Activated T-cell treated with anti-CD3 and anti-CD28 coated beads, Interleukin-2, amount 50 U/mL, for 72 hours (primary cell): ENCODE measurements at regions not wholly inside any gene's neighbourhood (a gene's known extent, or its start where the extent isn't known, plus 50 kb on each side); places are given as distances from the start of the nearest gene placed in this dataset.

Source experiments
- ATAC-seq, 2 donors: fragments of 150-1000 bp; cut with Tn5 transposase; replicated peaks in 1 of 2; 2 replicates each; pipeline ENCODE4 v1.10.0; 2021; ENCODE audit warnings: moderate library complexity in 2 of 2, mild to moderate bottlenecking in 1 of 2
- DNase-seq, 2 donors: peaks; one replicate each; pipeline ENCODE4 v3.0.0; 2021 to 2022; ENCODE audit warnings: mixed read lengths in 1 of 2
- H3K27ac Mint-ChIP-seq: one replicate; pipeline ENCODE4 v1.8.0; 2022; ENCODE audit warnings: mild to moderate bottlenecking, moderate library complexity, mixed read lengths
- H3K27me3 Mint-ChIP-seq: one replicate; pipeline ENCODE4 v1.8.0; 2022; ENCODE audit warnings: low read depth, mixed read lengths
- H3K36me3 Mint-ChIP-seq, 2 donors: one replicate each; pipeline ENCODE4 v1.8.0; 2022; ENCODE audit warnings: mixed read lengths in 2 of 2, mild to moderate bottlenecking in 1 of 2; ENCODE audit not compliant: insufficient read depth in 2 of 2
- H3K4me1 Mint-ChIP-seq: one replicate; pipeline ENCODE4 v1.8.0; 2022; ENCODE audit warnings: low read depth, mixed read lengths
- H3K4me3 Mint-ChIP-seq, 2 donors: one replicate each; pipeline ENCODE4 v1.8.0; 2022; ENCODE audit warnings: mild to moderate bottlenecking in 2 of 2, mixed read lengths in 2 of 2, moderate library complexity in 2 of 2
- H3K9me3 Mint-ChIP-seq, 2 donors: one replicate each; pipeline ENCODE4 v1.8.0; 2022; ENCODE audit warnings: mixed read lengths in 2 of 2

DNA sequence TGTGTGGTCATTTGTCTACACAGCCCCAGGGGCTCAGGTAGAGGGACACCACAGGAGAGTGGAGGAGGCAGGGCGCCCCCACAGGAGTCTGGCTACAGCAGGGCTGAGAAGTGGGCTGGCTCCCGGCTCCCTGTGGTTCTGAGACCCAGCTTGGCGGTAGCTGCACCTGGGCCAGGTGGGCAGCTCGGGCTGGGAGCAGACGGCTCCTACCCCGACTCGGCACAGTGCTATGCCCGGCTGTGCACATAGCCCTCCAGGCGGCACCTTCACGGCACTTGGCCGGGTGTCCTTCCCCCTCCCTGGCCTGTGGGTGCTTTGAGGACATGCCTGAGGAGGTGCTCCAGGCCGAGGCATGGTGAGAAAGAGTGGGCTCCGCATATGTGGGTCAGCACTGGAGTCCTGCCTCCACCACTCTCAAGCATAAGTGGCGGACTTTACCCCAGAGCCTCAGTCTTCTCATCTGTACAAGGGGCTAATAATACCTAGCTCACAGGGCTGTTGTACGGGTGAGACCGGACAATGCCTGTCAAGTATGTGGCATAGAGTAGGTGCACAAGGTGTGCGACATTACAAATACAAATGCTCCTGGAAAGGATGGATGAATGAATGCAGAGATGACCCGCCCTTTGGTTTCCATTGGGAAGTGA lies 50.1 kb upstream of the JPH3 start:
- H3K9me3 Mint-ChIP-seq = no peaks in the 10 kb centered on the region
- H3K27me3 Mint-ChIP-seq = peaks cover 41% of the 10 kb centered on the region
- H3K4me1 Mint-ChIP-seq = peaks cover 7% of the 10 kb centered on the region
- no peak overlapping the region for H3K27ac Mint-ChIP-seq
- ATAC-seq (no peak), DNase-seq (no peak)
- no peak overlapping the region for H3K4me3 Mint-ChIP-seq
- H3K36me3 Mint-ChIP-seq = no peaks in the 10 kb centered on the region

DNA sequence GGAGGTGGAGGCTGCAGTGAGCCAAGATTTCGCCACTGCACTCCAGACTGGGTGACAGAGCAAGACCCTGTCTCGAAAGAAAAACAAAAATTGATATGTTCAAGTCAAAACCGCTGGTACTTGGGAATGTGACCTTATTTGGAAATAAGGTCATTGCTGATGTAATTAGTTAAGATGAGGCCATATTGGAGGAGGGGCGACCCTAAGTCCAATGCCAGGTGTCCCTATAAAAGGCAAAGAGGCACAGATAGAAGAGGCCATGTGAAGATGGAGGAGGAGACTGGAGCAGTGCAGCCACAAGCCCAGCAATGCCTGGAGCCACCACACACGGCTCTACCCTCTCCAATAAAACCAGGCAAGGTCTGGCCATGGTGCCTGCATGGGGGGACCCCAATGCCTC lies 50.8 kb upstream of the JPH3 start:
- no peak for ATAC-seq
- Mint-ChIP-seq H3K9me3 (no peaks in the 10 kb centered on the region), H3K4me3 (no peak overlapping the region), H3K36me3 (no peaks in the 10 kb centered on the region), H3K4me1 (peaks cover 7% of the 10 kb centered on the region), H3K27ac (no peak overlapping the region), H3K27me3 (peaks cover 46% of the 10 kb centered on the region)
- DNase-seq = no peak

DNA sequence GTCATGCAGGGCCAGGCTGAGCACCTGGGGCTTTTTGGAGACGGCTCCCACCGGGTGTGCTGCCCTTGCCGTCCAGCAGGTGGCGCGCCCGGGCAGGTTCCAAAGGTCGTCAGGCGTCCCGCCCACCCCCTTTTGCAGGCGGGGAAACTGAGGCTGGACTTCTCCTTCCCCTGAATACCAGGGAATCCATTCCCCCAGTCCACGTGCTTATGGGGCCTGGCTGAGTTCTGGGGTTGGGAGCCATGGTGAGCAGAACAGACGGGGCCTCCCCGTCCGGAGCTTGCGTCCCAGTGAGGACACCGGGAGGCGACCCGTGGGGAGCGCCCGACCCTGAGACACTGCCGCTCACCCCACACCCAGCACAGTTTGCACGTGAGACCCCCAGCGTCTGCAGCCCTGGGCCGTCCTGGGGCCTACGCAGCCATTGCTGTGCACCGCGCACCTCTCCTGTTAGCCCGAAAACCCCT lies 51.8 kb upstream of the JPH3 start:
- peaks cover 0 to 2% of the 10 kb centered on the region in 2 donors for H3K36me3 Mint-ChIP-seq
- H3K27ac Mint-ChIP-seq = no peak overlapping the region
- ATAC-seq = peak in 1 of 2 donors; percentile 43
- DNase-seq = peak; percentile 58 to 69
- no peak overlapping the region for H3K4me3 Mint-ChIP-seq
- peaks cover 1 to 2% of the 10 kb centered on the region in 2 donors for H3K9me3 Mint-ChIP-seq
- peaks cover 7% of the 10 kb centered on the region for H3K4me1 Mint-ChIP-seq
- H3K27me3 Mint-ChIP-seq = peaks cover 55% of the 10 kb centered on the region

DNA sequence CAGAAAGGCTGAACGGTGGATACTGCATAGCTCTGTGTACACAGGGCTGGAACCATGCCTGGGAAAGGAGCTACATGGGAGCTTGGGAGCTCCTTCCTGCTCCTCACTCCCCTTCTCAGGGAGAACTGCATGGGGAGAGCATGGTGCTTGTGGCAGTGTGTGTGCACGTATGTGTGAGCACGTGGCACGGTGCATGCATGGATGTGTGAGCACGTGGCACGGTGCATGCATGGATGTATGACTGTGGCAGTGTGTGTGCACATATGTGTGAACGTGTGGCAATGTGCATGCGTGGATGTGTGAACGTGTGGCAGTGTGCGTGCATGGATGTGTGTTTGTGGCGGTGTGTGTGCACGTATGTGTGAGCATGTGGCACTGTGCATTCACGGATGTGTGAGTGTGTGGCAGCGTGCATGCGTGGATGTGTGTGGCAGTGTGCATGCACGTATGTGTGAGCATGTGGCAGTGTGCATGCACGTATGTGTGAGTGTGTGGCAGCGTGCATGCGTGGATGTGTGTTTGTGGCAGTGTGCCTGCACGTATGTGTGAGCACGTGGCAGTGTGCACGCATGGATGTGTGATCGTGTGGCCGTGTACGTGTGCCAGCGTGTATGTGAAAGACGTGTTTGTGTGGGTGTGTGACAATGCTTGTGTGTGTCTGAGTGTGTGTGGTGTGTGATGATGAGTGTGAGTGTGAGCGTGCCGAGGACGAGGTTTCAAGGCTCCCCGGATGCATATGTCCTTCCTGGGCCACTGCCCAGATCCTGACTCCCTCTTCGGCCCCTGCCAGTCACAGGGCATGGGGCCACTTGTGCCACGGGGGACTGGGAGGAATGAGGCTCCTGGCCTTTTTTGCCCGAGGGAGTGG lies 52.4 kb upstream of the JPH3 start:
- Mint-ChIP-seq H3K9me3 (peaks cover 1 to 2% of the 10 kb centered on the region in 2 donors), H3K27ac (no peak overlapping the region), H3K27me3 (peaks cover 54% of the 10 kb centered on the region), H3K4me3 (no peak overlapping the region), H3K36me3 (peaks cover 0 to 2% of the 10 kb centered on the region in 2 donors), H3K4me1 (peaks cover 7% of the 10 kb centered on the region)
- DNase-seq (no peak), ATAC-seq (no peak)

DNA sequence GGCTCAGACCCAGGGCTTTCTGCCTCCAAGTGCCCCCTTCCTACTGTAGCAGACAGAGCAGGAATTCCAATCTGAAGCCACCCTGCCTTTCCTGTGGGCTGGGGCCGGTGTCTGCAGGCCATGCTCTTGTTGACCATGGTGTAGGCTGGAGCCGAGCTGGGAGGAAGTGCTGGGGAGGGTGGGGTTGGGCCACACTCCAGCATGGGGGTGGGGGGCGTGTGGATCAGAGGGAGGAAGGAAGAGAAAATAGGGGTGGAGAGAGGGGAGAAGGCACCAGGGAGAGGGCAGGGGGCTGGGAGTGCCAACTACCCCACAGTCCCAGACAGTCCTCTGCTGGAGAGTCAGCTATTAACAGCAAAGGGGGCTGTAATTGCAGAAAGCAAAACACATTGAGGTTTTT lies 54.3 kb upstream of the JPH3 start:
- Mint-ChIP-seq H3K27me3 (peaks cover 49% of the 10 kb centered on the region), H3K4me3 (no peak overlapping the region)

DNA sequence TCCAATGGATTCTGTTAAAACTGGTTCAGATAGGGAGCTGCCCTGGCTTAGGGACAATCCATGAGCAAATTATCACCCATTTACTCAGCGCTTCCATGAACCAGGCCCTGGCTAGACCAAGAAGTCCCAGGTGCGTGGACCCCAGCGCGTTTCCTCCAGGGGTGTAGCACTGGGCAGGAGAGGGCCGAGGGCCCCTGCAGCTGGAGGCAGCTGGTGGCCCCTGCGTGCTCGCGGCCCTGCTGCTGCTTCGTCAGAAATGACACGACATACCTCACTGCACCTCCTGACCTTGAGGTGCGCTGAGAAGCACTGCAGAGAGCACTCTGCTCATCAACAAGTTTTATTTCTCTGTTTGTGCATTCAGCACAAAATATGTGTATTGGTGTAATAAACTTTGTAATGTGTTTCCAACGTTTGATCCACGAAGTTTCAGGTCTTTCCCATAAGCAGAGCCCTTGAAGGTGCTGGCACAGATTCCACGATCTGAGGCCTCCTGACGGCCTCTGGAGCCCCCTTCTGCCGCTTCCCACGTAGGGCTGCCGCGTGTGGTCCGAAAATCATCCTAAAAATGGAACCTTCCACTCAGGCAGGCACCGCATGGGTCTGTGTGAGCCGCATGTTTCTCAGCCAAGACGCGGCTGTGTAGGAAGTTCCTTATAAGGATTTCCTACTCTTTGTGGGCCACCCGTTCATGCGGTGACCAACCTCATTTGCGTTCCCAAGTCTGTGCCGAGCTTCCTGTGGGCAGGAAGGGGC lies 50.8 kb upstream of the ZCCHC14 start:
- ATAC-seq (peak; percentile 52 to 59), DNase-seq (peak in 1 of 2 donors; percentile 18)
- peaks cover 0 to 2% of the 10 kb centered on the region in 2 donors for H3K36me3 Mint-ChIP-seq
- H3K4me1 Mint-ChIP-seq = peaks cover 2% of the 10 kb centered on the region
- no peak overlapping the region for H3K27ac Mint-ChIP-seq
- H3K27me3 Mint-ChIP-seq = peaks cover 50% of the 10 kb centered on the region
- peaks cover 1 to 2% of the 10 kb centered on the region in 2 donors for H3K9me3 Mint-ChIP-seq
- H3K4me3 Mint-ChIP-seq = no peak overlapping the region

More for the DNA sequence above, 54.3 kb upstream of the JPH3 start:
- H3K4me1 Mint-ChIP-seq = peaks cover 7% of the 10 kb centered on the region
- peaks cover 0 to 2% of the 10 kb centered on the region in 2 donors for H3K36me3 Mint-ChIP-seq
- H3K27ac Mint-ChIP-seq = no peak overlapping the region
- ATAC-seq = no peak
- peaks cover 1 to 2% of the 10 kb centered on the region in 2 donors for H3K9me3 Mint-ChIP-seq
- no peak for DNase-seq

DNA sequence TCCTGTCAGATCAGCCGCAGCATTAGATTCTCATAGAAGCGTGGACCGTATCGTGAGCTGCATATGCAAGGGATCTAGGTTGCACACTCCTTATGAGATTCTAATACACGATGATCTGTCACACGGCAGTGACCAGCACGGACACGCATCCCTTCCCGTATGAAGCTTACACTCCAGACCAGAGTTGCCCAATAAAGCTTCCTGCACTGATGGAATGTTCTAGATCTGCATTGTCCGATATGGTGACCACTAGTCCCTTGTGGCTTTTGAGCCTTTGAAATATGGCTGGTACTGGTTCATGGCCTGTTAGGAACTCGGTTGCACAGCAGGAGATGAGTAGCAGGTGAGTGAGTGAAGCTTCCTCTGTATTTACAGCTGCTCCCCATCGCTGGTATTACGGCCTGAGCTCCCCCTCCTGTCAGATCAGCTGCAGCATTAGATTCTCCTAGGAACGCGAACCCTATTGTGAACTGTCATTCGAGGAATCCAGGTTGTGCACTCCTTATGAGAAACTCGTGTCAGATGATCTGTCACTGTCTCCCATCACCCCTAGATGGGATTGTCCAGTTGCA lies 49.8 kb upstream of the ZCCHC14 start:
- ATAC-seq = no peak
- Mint-ChIP-seq H3K27me3 (peaks cover 42% of the 10 kb centered on the region), H3K27ac (no peak overlapping the region), H3K36me3 (peaks cover 0 to 2% of the 10 kb centered on the region in 2 donors), H3K4me1 (peaks cover 12% of the 10 kb centered on the region), H3K9me3 (peaks cover 1 to 2% of the 10 kb centered on the region in 2 donors), H3K4me3 (no peak overlapping the region)
- DNase-seq = no peak
